ENCODE measurements at regions not wholly inside any gene's neighbourhood (a gene's known extent, or its start where the extent isn't known, plus 50 kb on each side); places are given as distances from the start of the nearest gene placed in this dataset.

- DNase-seq (ENCODE audit: low read depth), result no peak
Observed at GRCh38 chr10:111732166-111732785, 451.3 kb downstream of the GPAM start.

GRCh38 chr10:111739125-111739873 is 444.3 kb downstream of the GPAM start:
- DNase-seq (ENCODE audit: low read depth), result no peak

- no peak for DNase-seq (ENCODE audit: low read depth)
Observed at GRCh38 chr10:111739874-111740139, 443.8 kb downstream of the GPAM start.

- DNase-seq (ENCODE audit: low read depth), result no peak
Observed at GRCh38 chr10:111745982-111746381, 437.6 kb downstream of the GPAM start.

GRCh38 chr10:111747751-111748150 is 435.8 kb downstream of the GPAM start:
- DNase-seq (ENCODE audit: low read depth), result no peak

GRCh38 chr10:111748184-111748583 is 435.4 kb downstream of the GPAM start:
- no peak for DNase-seq (ENCODE audit: low read depth)

GRCh38 chr10:111750165-111750849 is 433.3 kb downstream of the GPAM start:
- DNase-seq (ENCODE audit: low read depth), result no peak

GRCh38 chr10:111756217-111757061 is 427.1 kb downstream of the GPAM start:
- DNase-seq (ENCODE audit: low read depth), result no peak

GRCh38 chr10:111758593-111758992 is 425.0 kb downstream of the GPAM start:
- no peak for DNase-seq (ENCODE audit: low read depth)

GRCh38 chr10:111762114-111762513 is 421.5 kb downstream of the GPAM start:
- DNase-seq (ENCODE audit: low read depth), result no peak

GRCh38 chr10:111765216-111765615 is 418.3 kb downstream of the GPAM start:
- DNase-seq (ENCODE audit: low read depth), result no peak

- no peak for DNase-seq (ENCODE audit: low read depth)
Observed at GRCh38 chr10:111766464-111766863, 417.1 kb downstream of the GPAM start.

GRCh38 chr10:111767661-111768060 is 415.9 kb downstream of the GPAM start:
- no peak for DNase-seq (ENCODE audit: low read depth)

GRCh38 chr10:111773950-111774349 is 409.6 kb downstream of the GPAM start:
- no peak for DNase-seq (ENCODE audit: low read depth)

GRCh38 chr10:111774486-111774885 is 409.1 kb downstream of the GPAM start:
- no peak for DNase-seq (ENCODE audit: low read depth)

GRCh38 chr10:111784436-111784835 is 399.1 kb downstream of the GPAM start:
- DNase-seq (ENCODE audit: low read depth), result no peak

- no peak for DNase-seq (ENCODE audit: low read depth)
Observed at GRCh38 chr10:111784946-111785465, 398.6 kb downstream of the GPAM start.

- no peak for DNase-seq (ENCODE audit: low read depth)
Observed at GRCh38 chr10:111785921-111786320, 397.6 kb downstream of the GPAM start.

- DNase-seq (ENCODE audit: low read depth), result no peak
Observed at GRCh38 chr10:111789821-111790220, 393.7 kb downstream of the GPAM start.

GRCh38 chr10:111801841-111802240 is 381.7 kb downstream of the GPAM start:
- no peak for DNase-seq (ENCODE audit: low read depth)

GRCh38 chr10:111804781-111805180 is 378.8 kb downstream of the GPAM start:
- no peak for DNase-seq (ENCODE audit: low read depth)

- DNase-seq (ENCODE audit: low read depth), result no peak
Observed at GRCh38 chr10:111811517-111811916, 372.0 kb downstream of the GPAM start.

Data from amniotic epithelial cell (primary cell).